Endothelial cell (in vitro differentiated cells): ENCODE measurements at regions not wholly inside any gene's neighbourhood (a gene's known extent, or its start where the extent isn't known, plus 50 kb on each side); places are given as distances from the start of the nearest gene placed in this dataset.

Experiments used
- DNase-seq: peaks from one replicate; pipeline ENCODE4 v3.0.0; 2021; ENCODE audit warnings: low spot score
- H3K27ac Mint-ChIP-seq: one replicate; pipeline ENCODE4 v1.8.0; 2021; ENCODE audit warnings: mixed read lengths, inconsistent platforms; ENCODE audit not compliant: unreplicated experiment
- H3K27me3 Mint-ChIP-seq: one replicate; pipeline ENCODE4 v1.8.0; 2021; ENCODE audit warnings: mild to moderate bottlenecking, moderate library complexity, mixed read lengths, inconsistent platforms; ENCODE audit not compliant: unreplicated experiment
- H3K36me3 Mint-ChIP-seq: one replicate; pipeline ENCODE4 v1.8.0; 2021; ENCODE audit warnings: mild to moderate bottlenecking, low read depth, mixed read lengths, inconsistent platforms; ENCODE audit not compliant: unreplicated experiment
- H3K4me1 Mint-ChIP-seq: one replicate; pipeline ENCODE4 v1.8.0; 2021; ENCODE audit warnings: mild to moderate bottlenecking, mixed read lengths, inconsistent platforms; ENCODE audit not compliant: unreplicated experiment
- H3K4me3 Mint-ChIP-seq: one replicate; pipeline ENCODE4 v1.8.0; 2021; ENCODE audit warnings: mild to moderate bottlenecking, mixed read lengths, inconsistent platforms; ENCODE audit not compliant: unreplicated experiment
- H3K9me3 Mint-ChIP-seq: one replicate; pipeline ENCODE4 v1.8.0; 2021; ENCODE audit warnings: mixed read lengths, inconsistent platforms; ENCODE audit not compliant: unreplicated experiment
- CTCF ChIP-seq: fragments of 200-600 bp; sonication (generic); IDR thresholded peaks from one replicate; pipeline ENCODE4 v1.5.0; 2021; ENCODE audit warnings: antibody characterized with exemption; ENCODE audit not compliant: unreplicated experiment

GRCh38 chr11:64450168-64450560, 91.2 kb downstream of the RPS6KA4 start:
- Mint-ChIP-seq H3K27ac (no peak overlapping the region), H3K4me3 (no peak overlapping the region), H3K27me3 (peaks cover 11% of the 10 kb centered on the region), H3K36me3 (no peaks in the 10 kb centered on the region), H3K9me3 (no peaks in the 10 kb centered on the region), H3K4me1 (no peaks in the 10 kb centered on the region)
- DNase-seq: no peak
- no peak for TF ChIP-seq CTCF

- H3K4me1 Mint-ChIP-seq: no peaks in the 10 kb centered on the region
- H3K27ac Mint-ChIP-seq: no peak overlapping the region
- peaks cover 15% of the 10 kb centered on the region for H3K27me3 Mint-ChIP-seq
- no peak for TF ChIP-seq CTCF
- H3K36me3 Mint-ChIP-seq: no peaks in the 10 kb centered on the region
- no peaks in the 10 kb centered on the region for H3K9me3 Mint-ChIP-seq
- no peak for DNase-seq
- H3K4me3 Mint-ChIP-seq: no peak overlapping the region
These were observed 92.9 kb downstream of the RPS6KA4 start for GRCh38 chr11:64451856-64452255.

- Mint-ChIP-seq H3K4me3 (no peak overlapping the region), H3K27me3 (peaks cover 19% of the 10 kb centered on the region), H3K36me3 (no peaks in the 10 kb centered on the region), H3K4me1 (no peaks in the 10 kb centered on the region), H3K27ac (no peak overlapping the region), H3K9me3 (no peaks in the 10 kb centered on the region)
- TF ChIP-seq CTCF: no peak
- no peak for DNase-seq
These were observed 94.5 kb downstream of the RPS6KA4 start for GRCh38 chr11:64453466-64453865.

GRCh38 chr11:64455456-64456261, 96.7 kb downstream of the RPS6KA4 start:
- Mint-ChIP-seq H3K4me3 (no peak overlapping the region), H3K4me1 (no peaks in the 10 kb centered on the region), H3K9me3 (no peaks in the 10 kb centered on the region), H3K27ac (no peak overlapping the region), H3K36me3 (no peaks in the 10 kb centered on the region), H3K27me3 (peaks cover 20% of the 10 kb centered on the region)
- no peak for DNase-seq
- TF ChIP-seq CTCF: no peak

GRCh38 chr11:64456509-64457320, 97.8 kb downstream of the RPS6KA4 start:
- no peak for TF ChIP-seq CTCF
- peaks cover 16% of the 10 kb centered on the region for H3K27me3 Mint-ChIP-seq
- no peak overlapping the region for H3K27ac Mint-ChIP-seq
- H3K4me3 Mint-ChIP-seq: no peak overlapping the region
- no peak for DNase-seq
- H3K4me1 Mint-ChIP-seq: no peaks in the 10 kb centered on the region
- no peaks in the 10 kb centered on the region for H3K9me3 Mint-ChIP-seq
- no peaks in the 10 kb centered on the region for H3K36me3 Mint-ChIP-seq
